PFSK-1 (cell line): ENCODE measurements at regions not wholly inside any gene's neighbourhood (a gene's known extent, or its start where the extent isn't known, plus 50 kb on each side); places are given as distances from the start of the nearest gene placed in this dataset.

Experiments used
- POLR2AphosphoS5 ChIP-seq: IDR thresholded peaks from 2 replicates; pipeline ENCODE4 v1.6.1; 2012; ENCODE audit warnings: low read depth, mild to moderate bottlenecking, control low read depth, low read length, moderate library complexity
- SIN3A ChIP-seq: IDR thresholded peaks from 2 replicates; pipeline ENCODE4 v1.6.1; 2012; ENCODE audit warnings: mild to moderate bottlenecking, low read length, moderate library complexity, borderline replicate concordance; ENCODE audit not compliant: insufficient read depth
- TAF1 ChIP-seq: IDR thresholded peaks from 2 replicates; pipeline ENCODE4 v1.6.1; 2012; ENCODE audit warnings: low read length, control low read depth, borderline replicate concordance; ENCODE audit not compliant: insufficient read depth
- TF ChIP-seq, protein P1 (sequence below), 2 experiments: IDR thresholded peaks; 2 replicates each; pipeline versions ENCODE4 v1.6.1 to v1.8.0; 2011 to 2012; ENCODE audit warnings: low read depth in 2 of 2, low read length in 2 of 2, control low read depth in 1 of 2, inconsistent platforms in 1 of 2, mild to moderate bottlenecking in 1 of 2, moderate library complexity in 1 of 2; ENCODE audit not compliant: insufficient read depth in 1 of 2

GRCh38 chr17:43341715-43342588 lies 56.8 kb upstream of the ARL4D start:
- TF ChIP-seq, protein P1, sequence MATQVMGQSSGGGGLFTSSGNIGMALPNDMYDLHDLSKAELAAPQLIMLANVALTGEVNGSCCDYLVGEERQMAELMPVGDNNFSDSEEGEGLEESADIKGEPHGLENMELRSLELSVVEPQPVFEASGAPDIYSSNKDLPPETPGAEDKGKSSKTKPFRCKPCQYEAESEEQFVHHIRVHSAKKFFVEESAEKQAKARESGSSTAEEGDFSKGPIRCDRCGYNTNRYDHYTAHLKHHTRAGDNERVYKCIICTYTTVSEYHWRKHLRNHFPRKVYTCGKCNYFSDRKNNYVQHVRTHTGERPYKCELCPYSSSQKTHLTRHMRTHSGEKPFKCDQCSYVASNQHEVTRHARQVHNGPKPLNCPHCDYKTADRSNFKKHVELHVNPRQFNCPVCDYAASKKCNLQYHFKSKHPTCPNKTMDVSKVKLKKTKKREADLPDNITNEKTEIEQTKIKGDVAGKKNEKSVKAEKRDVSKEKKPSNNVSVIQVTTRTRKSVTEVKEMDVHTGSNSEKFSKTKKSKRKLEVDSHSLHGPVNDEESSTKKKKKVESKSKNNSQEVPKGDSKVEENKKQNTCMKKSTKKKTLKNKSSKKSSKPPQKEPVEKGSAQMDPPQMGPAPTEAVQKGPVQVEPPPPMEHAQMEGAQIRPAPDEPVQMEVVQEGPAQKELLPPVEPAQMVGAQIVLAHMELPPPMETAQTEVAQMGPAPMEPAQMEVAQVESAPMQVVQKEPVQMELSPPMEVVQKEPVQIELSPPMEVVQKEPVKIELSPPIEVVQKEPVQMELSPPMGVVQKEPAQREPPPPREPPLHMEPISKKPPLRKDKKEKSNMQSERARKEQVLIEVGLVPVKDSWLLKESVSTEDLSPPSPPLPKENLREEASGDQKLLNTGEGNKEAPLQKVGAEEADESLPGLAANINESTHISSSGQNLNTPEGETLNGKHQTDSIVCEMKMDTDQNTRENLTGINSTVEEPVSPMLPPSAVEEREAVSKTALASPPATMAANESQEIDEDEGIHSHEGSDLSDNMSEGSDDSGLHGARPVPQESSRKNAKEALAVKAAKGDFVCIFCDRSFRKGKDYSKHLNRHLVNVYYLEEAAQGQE (IDR thresholded peaks at IDR 0.05; ENCODE audit: insufficient read depth in 1 of 2, low read depth in 2 of 2, low read length in 2 of 2): no peak
- TF ChIP-seq TAF1 (no peak), SIN3A (no peak), POLR2AphosphoS5 (no peak)
